ENCODE measurements at regions not wholly inside any gene's neighbourhood (a gene's known extent, or its start where the extent isn't known, plus 50 kb on each side); places are given as distances from the start of the nearest gene placed in this dataset.
"Not testable (repeated sequence)": the region's sequence is repeated elsewhere in the genome, so short reads cannot be mapped to it uniquely, and the experiment has no call there.

GRCh38 chr5:42074353-42074752 is 149.3 kb downstream of the FBXO4 start:
- Histone ChIP-seq H2AFZ (ENCODE audit: low read length, unreplicated experiment) (no peak overlapping the region), H3K27me3 (ENCODE audit: insufficient read depth, low read length) (peaks cover 19% of the 10 kb centered on the region; the same call in 1 of the 2 replicates), H3K4me3 (ENCODE audit: low read depth, low read length) (no peak overlapping the region), H3K27ac (ENCODE audit: low read depth, low read length) (no peak overlapping the region), H3K4me1 (ENCODE audit: control insufficient read depth, insufficient read depth, low read length, unreplicated experiment) (no peaks in the 10 kb centered on the region), H3K36me3 (ENCODE audit: insufficient read depth, low read length) (no peaks in the 10 kb centered on the region), H3K79me2 (ENCODE audit: control insufficient read depth, insufficient read depth, low read length, unreplicated experiment) (no peaks in the 10 kb centered on the region)

GRCh38 chr5:42089705-42090104 is 164.6 kb downstream of the FBXO4 start:
- Histone ChIP-seq H3K27ac (ENCODE audit: low read depth, low read length) (no peak overlapping the region), H3K4me1 (ENCODE audit: control insufficient read depth, insufficient read depth, low read length, unreplicated experiment) (no peaks in the 10 kb centered on the region), H2AFZ (ENCODE audit: low read length, unreplicated experiment) (no peak overlapping the region), H3K4me3 (ENCODE audit: low read depth, low read length) (no peak overlapping the region), H3K79me2 (ENCODE audit: control insufficient read depth, insufficient read depth, low read length, unreplicated experiment) (no peaks in the 10 kb centered on the region), H3K36me3 (ENCODE audit: insufficient read depth, low read length) (no peaks in the 10 kb centered on the region), H3K27me3 (ENCODE audit: insufficient read depth, low read length) (peaks cover 32% of the 10 kb centered on the region)

DNA sequence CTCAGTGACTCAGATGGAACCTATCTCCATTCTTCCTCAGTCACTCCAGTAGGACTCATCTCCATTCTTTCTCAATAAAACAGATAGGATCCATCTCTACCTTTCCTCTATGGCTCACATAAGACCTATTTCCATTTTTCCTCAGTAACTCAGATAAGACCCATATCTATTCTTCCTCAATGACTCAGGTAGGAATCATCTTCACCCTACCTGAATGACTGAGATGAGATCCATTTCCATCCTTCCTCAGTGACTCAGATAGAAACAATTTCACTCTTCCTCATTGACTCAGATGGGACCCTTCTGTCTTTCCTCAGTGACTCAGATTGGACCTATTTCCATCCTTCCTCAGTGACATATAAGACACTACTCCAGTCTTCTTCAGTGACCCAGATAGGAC is 165.1 kb downstream of the FBXO4 start:
- H3K4me1 ChIP-seq (ENCODE audit: control insufficient read depth, insufficient read depth, low read length, unreplicated experiment), result no peaks in the 10 kb centered on the region
- peaks cover 32% of the 10 kb centered on the region for H3K27me3 ChIP-seq (ENCODE audit: insufficient read depth, low read length)
- no peaks in the 10 kb centered on the region for H3K36me3 ChIP-seq (ENCODE audit: insufficient read depth, low read length)
- no peaks in the 10 kb centered on the region for H3K79me2 ChIP-seq (ENCODE audit: control insufficient read depth, insufficient read depth, low read length, unreplicated experiment)
- no peak overlapping the region for H3K4me3 ChIP-seq (ENCODE audit: low read depth, low read length)
- H3K27ac ChIP-seq (ENCODE audit: low read depth, low read length), result no peak overlapping the region
- no peak overlapping the region for H2AFZ ChIP-seq (ENCODE audit: low read length, unreplicated experiment)

DNA sequence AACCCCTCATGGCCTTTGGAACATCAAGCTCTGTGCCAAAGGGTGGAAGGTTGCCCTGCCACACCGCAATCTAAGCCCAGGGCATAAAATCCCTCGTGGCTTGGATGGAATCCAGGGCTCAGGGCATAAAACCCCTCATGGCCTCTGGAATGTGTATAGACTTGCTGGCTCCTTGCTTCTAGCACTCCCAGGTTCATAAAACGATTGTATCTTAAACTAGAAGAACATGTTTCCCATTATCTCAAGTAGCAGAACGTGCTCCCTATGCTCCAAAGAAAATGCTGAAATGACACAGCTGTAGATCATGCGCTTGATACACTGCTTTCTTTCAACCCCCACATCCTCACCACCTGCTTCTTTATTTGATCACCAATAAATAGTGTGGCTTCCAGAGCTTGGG is 174.8 kb downstream of the FBXO4 start:
- not testable (repeated sequence) for H2AFZ ChIP-seq (ENCODE audit: low read length, unreplicated experiment); H3K4me1 ChIP-seq (ENCODE audit: control insufficient read depth, insufficient read depth, low read length, unreplicated experiment); H3K36me3 ChIP-seq (ENCODE audit: insufficient read depth, low read length); H3K4me3 ChIP-seq (ENCODE audit: low read depth, low read length); H3K27me3 ChIP-seq (ENCODE audit: insufficient read depth, low read length); H3K27ac ChIP-seq (ENCODE audit: low read depth, low read length); H3K79me2 ChIP-seq (ENCODE audit: control insufficient read depth, insufficient read depth, low read length, unreplicated experiment)

GRCh38 chr5:42108468-42108867 is 183.4 kb downstream of the FBXO4 start:
- Histone ChIP-seq H3K4me1 (ENCODE audit: control insufficient read depth, insufficient read depth, low read length, unreplicated experiment) (no peaks in the 10 kb centered on the region), H3K27ac (ENCODE audit: low read depth, low read length) (no peak overlapping the region), H3K4me3 (ENCODE audit: low read depth, low read length) (no peak overlapping the region), H3K27me3 (ENCODE audit: insufficient read depth, low read length) (no peaks in the 10 kb centered on the region), H3K79me2 (ENCODE audit: control insufficient read depth, insufficient read depth, low read length, unreplicated experiment) (no peaks in the 10 kb centered on the region), H3K36me3 (ENCODE audit: insufficient read depth, low read length) (no peaks in the 10 kb centered on the region), H2AFZ (ENCODE audit: low read length, unreplicated experiment) (no peak overlapping the region)

DNA sequence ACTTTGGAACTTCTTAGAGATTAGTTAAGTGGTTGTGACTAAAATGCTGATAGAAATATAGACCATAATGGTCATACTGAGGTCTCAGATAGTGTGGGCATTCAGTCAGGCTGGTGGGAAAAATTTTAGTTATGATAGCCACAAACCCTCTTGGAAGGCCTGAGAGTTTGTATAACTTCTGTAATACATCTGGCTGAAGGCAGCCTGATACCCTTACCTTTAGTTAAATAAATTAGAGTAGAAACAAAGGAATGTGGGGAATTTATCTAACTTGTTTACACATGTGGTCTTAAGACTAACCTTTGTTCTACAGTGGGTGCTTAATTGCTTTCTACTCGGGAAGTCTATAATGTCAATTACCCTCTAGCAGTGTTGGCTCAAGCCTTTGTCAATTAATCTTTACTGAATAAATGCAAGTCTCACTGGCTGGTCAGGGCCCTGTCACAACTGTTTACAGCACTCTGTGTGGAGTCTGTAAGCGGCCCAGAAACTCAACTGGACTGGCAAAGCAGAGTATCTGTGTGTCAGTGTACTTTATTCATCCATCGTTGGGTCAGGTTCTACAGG is 184.0 kb downstream of the FBXO4 start:
- H3K4me3 ChIP-seq (ENCODE audit: low read depth, low read length), result no peak overlapping the region
- H3K27me3 ChIP-seq (ENCODE audit: insufficient read depth, low read length), result no peaks in the 10 kb centered on the region
- no peaks in the 10 kb centered on the region for H3K36me3 ChIP-seq (ENCODE audit: insufficient read depth, low read length)
- H3K79me2 ChIP-seq (ENCODE audit: control insufficient read depth, insufficient read depth, low read length, unreplicated experiment), result no peaks in the 10 kb centered on the region
- no peak overlapping the region for H3K27ac ChIP-seq (ENCODE audit: low read depth, low read length)
- H2AFZ ChIP-seq (ENCODE audit: low read length, unreplicated experiment), result no peak overlapping the region
- H3K4me1 ChIP-seq (ENCODE audit: control insufficient read depth, insufficient read depth, low read length, unreplicated experiment), result no peaks in the 10 kb centered on the region

- H3K79me2 ChIP-seq (ENCODE audit: control insufficient read depth, insufficient read depth, low read length, unreplicated experiment); H3K27ac ChIP-seq (ENCODE audit: low read depth, low read length); H3K36me3 ChIP-seq (ENCODE audit: insufficient read depth, low read length); H3K4me3 ChIP-seq (ENCODE audit: low read depth, low read length); H3K4me1 ChIP-seq (ENCODE audit: control insufficient read depth, insufficient read depth, low read length, unreplicated experiment); H3K27me3 ChIP-seq (ENCODE audit: insufficient read depth, low read length); H2AFZ ChIP-seq (ENCODE audit: low read length, unreplicated experiment): not testable (repeated sequence)
These were observed 190.6 kb downstream of the FBXO4 start for GRCh38 chr5:42115721-42116120.

- H3K4me3 ChIP-seq (ENCODE audit: low read depth, low read length), result no peak overlapping the region
- peaks cover 28% of the 10 kb centered on the region for H3K27me3 ChIP-seq (ENCODE audit: insufficient read depth, low read length)
- no peak overlapping the region for H3K27ac ChIP-seq (ENCODE audit: low read depth, low read length)
- no peaks in the 10 kb centered on the region for H3K79me2 ChIP-seq (ENCODE audit: control insufficient read depth, insufficient read depth, low read length, unreplicated experiment)
- H3K4me1 ChIP-seq (ENCODE audit: control insufficient read depth, insufficient read depth, low read length, unreplicated experiment), result no peaks in the 10 kb centered on the region
- no peak overlapping the region for H2AFZ ChIP-seq (ENCODE audit: low read length, unreplicated experiment)
- no peaks in the 10 kb centered on the region for H3K36me3 ChIP-seq (ENCODE audit: insufficient read depth, low read length)
These were observed 195.0 kb downstream of the FBXO4 start for GRCh38 chr5:42120070-42120469.

GRCh38 chr5:42121401-42121800 is 196.3 kb downstream of the FBXO4 start:
- Histone ChIP-seq H3K36me3 (ENCODE audit: insufficient read depth, low read length) (no peaks in the 10 kb centered on the region), H3K27me3 (ENCODE audit: insufficient read depth, low read length) (peaks cover 28% of the 10 kb centered on the region), H3K4me1 (ENCODE audit: control insufficient read depth, insufficient read depth, low read length, unreplicated experiment) (no peaks in the 10 kb centered on the region), H3K79me2 (ENCODE audit: control insufficient read depth, insufficient read depth, low read length, unreplicated experiment) (no peaks in the 10 kb centered on the region), H3K4me3 (ENCODE audit: low read depth, low read length) (no peak overlapping the region), H2AFZ (ENCODE audit: low read length, unreplicated experiment) (no peak overlapping the region), H3K27ac (ENCODE audit: low read depth, low read length) (no peak overlapping the region)

GRCh38 chr5:42131081-42131480 is 206.0 kb downstream of the FBXO4 start:
- H3K27ac ChIP-seq (ENCODE audit: low read depth, low read length), result no peak overlapping the region
- H3K27me3 ChIP-seq (ENCODE audit: insufficient read depth, low read length), result peaks cover 17% of the 10 kb centered on the region
- no peaks in the 10 kb centered on the region for H3K79me2 ChIP-seq (ENCODE audit: control insufficient read depth, insufficient read depth, low read length, unreplicated experiment)
- no peaks in the 10 kb centered on the region for H3K4me1 ChIP-seq (ENCODE audit: control insufficient read depth, insufficient read depth, low read length, unreplicated experiment)
- no peak overlapping the region for H3K4me3 ChIP-seq (ENCODE audit: low read depth, low read length)
- no peak overlapping the region for H2AFZ ChIP-seq (ENCODE audit: low read length, unreplicated experiment)
- no peaks in the 10 kb centered on the region for H3K36me3 ChIP-seq (ENCODE audit: insufficient read depth, low read length)

- H3K36me3 ChIP-seq (ENCODE audit: insufficient read depth, low read length), result no peaks in the 10 kb centered on the region
- no peak overlapping the region for H3K27ac ChIP-seq (ENCODE audit: low read depth, low read length)
These were observed 218.3 kb downstream of the FBXO4 start for GRCh38 chr5:42143361-42143760.

More at GRCh38 chr5:42143361-42143760, 218.3 kb downstream of the FBXO4 start:
- Histone ChIP-seq H3K4me3 (ENCODE audit: low read depth, low read length) (no peak overlapping the region), H3K27me3 (ENCODE audit: insufficient read depth, low read length) (no peaks in the 10 kb centered on the region), H3K4me1 (ENCODE audit: control insufficient read depth, insufficient read depth, low read length, unreplicated experiment) (no peaks in the 10 kb centered on the region), H3K79me2 (ENCODE audit: control insufficient read depth, insufficient read depth, low read length, unreplicated experiment) (no peaks in the 10 kb centered on the region), H2AFZ (ENCODE audit: low read length, unreplicated experiment) (no peak overlapping the region)

Measured in ACC112 (cell line).